Fibroblast of skin of left biceps (primary cell): ENCODE measurements at regions not wholly inside any gene's neighbourhood (a gene's known extent, or its start where the extent isn't known, plus 50 kb on each side); places are given as distances from the start of the nearest gene placed in this dataset.

Experiments
- DNase-seq, 2 experiments: peaks; one replicate each; pipeline ENCODE4 v3.0.0-alpha.2; 2013; ENCODE audit warnings: low read depth in 2 of 2

GRCh38 chr14:53464376-53464775 lies 311.3 kb upstream of the DDHD1 start:
- DNase-seq: no peak

- no peak for DNase-seq
Measured at GRCh38 chr14:53462931-53463778, 310.0 kb upstream of the DDHD1 start.

- DNase-seq: no peak
Measured at GRCh38 chr14:53461858-53462257, 308.7 kb upstream of the DDHD1 start.

- no peak for DNase-seq
Measured at GRCh38 chr14:53460544-53460943, 307.4 kb upstream of the DDHD1 start.

- DNase-seq: peak; percentile 25 to 32
Measured at GRCh38 chr14:53458368-53458814, 305.3 kb upstream of the DDHD1 start.

GRCh38 chr14:53456931-53457330 lies 303.8 kb upstream of the DDHD1 start:
- no peak for DNase-seq

GRCh38 chr14:53452005-53452673 lies 299.0 kb upstream of the DDHD1 start:
- no peak for DNase-seq

GRCh38 chr14:53450871-53451270 lies 297.7 kb upstream of the DDHD1 start:
- DNase-seq: no peak

GRCh38 chr14:53448682-53449081 lies 295.6 kb upstream of the DDHD1 start:
- DNase-seq: no peak

- DNase-seq: no peak
Measured at GRCh38 chr14:53444677-53445312, 291.7 kb upstream of the DDHD1 start.

GRCh38 chr14:53441789-53442188 lies 288.7 kb upstream of the DDHD1 start:
- DNase-seq: no peak

GRCh38 chr14:53437858-53438257 lies 284.7 kb upstream of the DDHD1 start:
- DNase-seq: no peak

GRCh38 chr14:53432378-53432802 lies 279.3 kb upstream of the DDHD1 start:
- DNase-seq: no peak

GRCh38 chr14:53430870-53431269 lies 277.7 kb upstream of the DDHD1 start:
- DNase-seq: no peak

- DNase-seq: no peak
Measured at GRCh38 chr14:53412819-53413675, 259.9 kb upstream of the DDHD1 start.

GRCh38 chr14:53411125-53411524 lies 258.0 kb upstream of the DDHD1 start:
- DNase-seq: no peak

- DNase-seq: no peak
Measured at GRCh38 chr14:53409969-53410368, 256.8 kb upstream of the DDHD1 start.

GRCh38 chr14:53409289-53409688 lies 256.2 kb upstream of the DDHD1 start:
- DNase-seq: no peak

GRCh38 chr14:53408175-53408879 lies 255.2 kb upstream of the DDHD1 start:
- DNase-seq: no peak

GRCh38 chr14:53406519-53406918 lies 253.4 kb upstream of the DDHD1 start:
- no peak for DNase-seq

- DNase-seq: no peak
Measured at GRCh38 chr14:53401646-53402045, 248.5 kb upstream of the DDHD1 start.
